CD8-positive, alpha-beta memory T cell (primary cell): ENCODE measurements at regions not wholly inside any gene's neighbourhood (a gene's known extent, or its start where the extent isn't known, plus 50 kb on each side); places are given as distances from the start of the nearest gene placed in this dataset.
A peak's percentile ranks its signal among the peaks of the same experiment; 100 is the strongest.

Experiments
- CTCF ChIA-PET: fragments of 350-600 bp; sonication (Branson Sonifier 250); formaldehyde crosslinking; loops from one replicate; lab custom pipeline; 2021; ENCODE audit warnings: antibody characterized with exemption; lab: Charles Lee
- POLR2A ChIA-PET: fragments of 350-600 bp; sonication (Branson Sonifier 250); formaldehyde crosslinking; loops from one replicate; lab custom pipeline; 2021; ENCODE audit warnings: antibody characterized with exemption; lab: Charles Lee
- DNase-seq, 5 donors: peaks; one replicate each; pipeline versions ENCODE4 v3.0.0 to v3.0.0-alpha.2; 2020 to 2022; ENCODE audit warnings: mixed read lengths in 1 of 5
- H3K27ac ChIP-seq: one replicate; pipeline ENCODE4 v1.7.0; 2013; ENCODE audit warnings: low read depth, mild to moderate bottlenecking, low read length, moderate library complexity
- H3K27me3 ChIP-seq: 2 replicates; pipeline ENCODE4 v1.7.0; 2013; ENCODE audit warnings: low read length, mild to moderate bottlenecking; ENCODE audit not compliant: insufficient read depth, poor library complexity, severe bottlenecking
- H3K36me3 ChIP-seq: 2 replicates; pipeline ENCODE4 v1.7.0; 2013; ENCODE audit warnings: mild to moderate bottlenecking, low read length, moderate library complexity; ENCODE audit not compliant: insufficient read depth
- H3K4me1 ChIP-seq: 2 replicates; pipeline ENCODE4 v1.7.0; 2013; ENCODE audit warnings: mild to moderate bottlenecking, low read length, moderate library complexity; ENCODE audit not compliant: insufficient read depth
- H3K4me3 ChIP-seq: 2 replicates; pipeline ENCODE4 v1.7.0; 2013; ENCODE audit warnings: mild to moderate bottlenecking, low read length
- H3K9me3 ChIP-seq: 2 replicates; pipeline ENCODE4 v1.7.0; 2013; ENCODE audit warnings: mild to moderate bottlenecking, low read length
- H3K27ac Mint-ChIP-seq, 8 donors: one replicate each; pipeline ENCODE4 v1.8.0; 2020 to 2021; ENCODE audit warnings: mixed read lengths in 8 of 8, mild to moderate bottlenecking in 6 of 8, inconsistent platforms in 3 of 8, moderate library complexity in 3 of 8
- H3K27me3 Mint-ChIP-seq, 2 donors: one replicate each; pipeline ENCODE4 v1.8.0; 2020 to 2021; ENCODE audit warnings: mixed read lengths in 2 of 2, mild to moderate bottlenecking in 1 of 2, moderate library complexity in 1 of 2
- H3K36me3 Mint-ChIP-seq, 3 donors: one replicate each; pipeline ENCODE4 v1.8.0; 2020 to 2021; ENCODE audit warnings: mixed read lengths in 3 of 3, inconsistent platforms in 1 of 3, mild to moderate bottlenecking in 1 of 3
- H3K4me1 Mint-ChIP-seq, 3 donors: one replicate each; pipeline ENCODE4 v1.8.0; 2020 to 2021; ENCODE audit warnings: mixed read lengths in 3 of 3, inconsistent platforms in 1 of 3, mild to moderate bottlenecking in 1 of 3
- H3K4me3 Mint-ChIP-seq, 7 donors: one replicate each; pipeline ENCODE4 v1.8.0; 2020 to 2021; ENCODE audit warnings: mixed read lengths in 7 of 7, mild to moderate bottlenecking in 6 of 7, moderate library complexity in 4 of 7, inconsistent platforms in 2 of 7
- H3K9me3 Mint-ChIP-seq, 5 donors: one replicate each; pipeline ENCODE4 v1.8.0; 2020 to 2022; ENCODE audit warnings: mixed read lengths in 5 of 5, mild to moderate bottlenecking in 3 of 5, moderate library complexity in 2 of 5, inconsistent platforms in 1 of 5

- DNase-seq: no peak
- no peaks in the 10 kb centered on the region for H3K27me3 Mint-ChIP-seq
- CTCF ChIA-PET: no interaction called here
- Histone ChIP-seq H3K4me1 (no peaks in the 10 kb centered on the region), H3K9me3 (no peaks in the 10 kb centered on the region), H3K36me3 (no peaks in the 10 kb centered on the region), H3K4me3 (no peak overlapping the region), H3K27me3 (no peaks in the 10 kb centered on the region), H3K27ac (no peak overlapping the region)
- no peaks in the 10 kb centered on the region for H3K4me1 Mint-ChIP-seq
- no peak overlapping the region for H3K27ac Mint-ChIP-seq
- no peaks in the 10 kb centered on the region for H3K36me3 Mint-ChIP-seq
- H3K9me3 Mint-ChIP-seq: peaks cover 2 to 27% (median 4%) of the 10 kb centered on the region in 5 donors
- H3K4me3 Mint-ChIP-seq: no peak overlapping the region
- POLR2A ChIA-PET: no interaction called here
These were observed 660.4 kb upstream of the SLC35B3 start for GRCh38 chr6:9095729-9096128.

- no peak for DNase-seq
- Mint-ChIP-seq H3K27ac (no peak overlapping the region), H3K4me1 (no peaks in the 10 kb centered on the region), H3K4me3 (no peak overlapping the region), H3K27me3 (no peaks in the 10 kb centered on the region), H3K9me3 (peaks cover 2 to 23% (median 4%) of the 10 kb centered on the region in 5 donors), H3K36me3 (no peaks in the 10 kb centered on the region)
- Histone ChIP-seq H3K36me3 (no peaks in the 10 kb centered on the region), H3K4me3 (no peak overlapping the region), H3K4me1 (no peaks in the 10 kb centered on the region), H3K27me3 (no peaks in the 10 kb centered on the region), H3K9me3 (no peaks in the 10 kb centered on the region), H3K27ac (no peak overlapping the region)
- ChIA-PET CTCF (no interaction called here), POLR2A (no interaction called here)
These were observed 659.8 kb upstream of the SLC35B3 start for GRCh38 chr6:9095137-9095536.

- no peak overlapping the region for H3K27ac ChIP-seq
- no peak overlapping the region for H3K27ac Mint-ChIP-seq
- H3K36me3 ChIP-seq: no peaks in the 10 kb centered on the region
- no peaks in the 10 kb centered on the region for H3K27me3 ChIP-seq
- no peaks in the 10 kb centered on the region for H3K4me1 Mint-ChIP-seq
- H3K9me3 Mint-ChIP-seq: peaks cover 0 to 20% (median 5%) of the 10 kb centered on the region in 5 donors
- H3K4me3 ChIP-seq: no peak overlapping the region
- H3K9me3 ChIP-seq: no peaks in the 10 kb centered on the region
- H3K36me3 Mint-ChIP-seq: no peaks in the 10 kb centered on the region
- H3K4me3 Mint-ChIP-seq: no peak overlapping the region
- no peaks in the 10 kb centered on the region for H3K27me3 Mint-ChIP-seq
- DNase-seq: no peak
- POLR2A ChIA-PET: no interaction called here
- H3K4me1 ChIP-seq: no peaks in the 10 kb centered on the region
- CTCF ChIA-PET: no interaction called here
These were observed 654.4 kb upstream of the SLC35B3 start for GRCh38 chr6:9089724-9090123.

GRCh38 chr6:9087470-9087869 is 652.1 kb upstream of the SLC35B3 start:
- Histone ChIP-seq H3K36me3 (no peaks in the 10 kb centered on the region), H3K27me3 (no peaks in the 10 kb centered on the region), H3K9me3 (no peaks in the 10 kb centered on the region), H3K4me1 (no peaks in the 10 kb centered on the region), H3K4me3 (no peak overlapping the region), H3K27ac (no peak overlapping the region)
- no peak overlapping the region for H3K27ac Mint-ChIP-seq
- H3K4me3 Mint-ChIP-seq: no peak overlapping the region
- no peaks in the 10 kb centered on the region for H3K27me3 Mint-ChIP-seq
- ChIA-PET CTCF (no interaction called here), POLR2A (no interaction called here)
- no peaks in the 10 kb centered on the region for H3K4me1 Mint-ChIP-seq
- peaks cover 0 to 19% (median 2%) of the 10 kb centered on the region in 5 donors for H3K9me3 Mint-ChIP-seq
- no peak for DNase-seq
- no peaks in the 10 kb centered on the region for H3K36me3 Mint-ChIP-seq

- H3K27me3 Mint-ChIP-seq: no peaks in the 10 kb centered on the region
- H3K27me3 ChIP-seq: no peaks in the 10 kb centered on the region
- no peak overlapping the region for H3K27ac Mint-ChIP-seq
- no peak for DNase-seq
- no peak overlapping the region for H3K27ac ChIP-seq
- no peaks in the 10 kb centered on the region for H3K9me3 ChIP-seq
- H3K4me3 ChIP-seq: no peak overlapping the region
- no peaks in the 10 kb centered on the region for H3K36me3 Mint-ChIP-seq
- H3K4me1 Mint-ChIP-seq: no peaks in the 10 kb centered on the region
- ChIA-PET CTCF (interaction anchor here (1.0 kb wide), 1 partner anchor 18 kb away, joined by 3 read pairs; no protein-coding TSS in a partner anchor), POLR2A (no interaction called here)
- H3K36me3 ChIP-seq: no peaks in the 10 kb centered on the region
- H3K4me1 ChIP-seq: no peaks in the 10 kb centered on the region
- H3K4me3 Mint-ChIP-seq: no peak overlapping the region
- peaks cover 0 to 20% (median 2%) of the 10 kb centered on the region in 5 donors for H3K9me3 Mint-ChIP-seq
These were observed 651.0 kb upstream of the SLC35B3 start for GRCh38 chr6:9086331-9086730.

GRCh38 chr6:9085709-9086070 is 650.3 kb upstream of the SLC35B3 start:
- Mint-ChIP-seq H3K4me1 (no peaks in the 10 kb centered on the region), H3K9me3 (peaks cover 0 to 20% (median 2%) of the 10 kb centered on the region in 5 donors), H3K36me3 (no peaks in the 10 kb centered on the region), H3K27me3 (no peaks in the 10 kb centered on the region), H3K4me3 (no peak overlapping the region), H3K27ac (no peak overlapping the region)
- Histone ChIP-seq H3K27me3 (no peaks in the 10 kb centered on the region), H3K4me3 (no peak overlapping the region), H3K9me3 (no peaks in the 10 kb centered on the region), H3K4me1 (no peaks in the 10 kb centered on the region), H3K36me3 (no peaks in the 10 kb centered on the region), H3K27ac (no peak overlapping the region)
- ChIA-PET POLR2A (no interaction called here), CTCF (interaction anchor here (1.0 kb wide), 1 partner anchor 19 kb away, joined by 3 read pairs; no protein-coding TSS in a partner anchor)
- DNase-seq: no peak

GRCh38 chr6:9085054-9085708 is 649.8 kb upstream of the SLC35B3 start:
- no peak overlapping the region for H3K4me3 ChIP-seq
- DNase-seq: peak in 1 of 5 donors; percentile 16
- Mint-ChIP-seq H3K27me3 (no peaks in the 10 kb centered on the region), H3K27ac (peak overlapping the region in 1 of 8 donors; percentile 88), H3K4me3 (no peak overlapping the region), H3K36me3 (no peaks in the 10 kb centered on the region), H3K9me3 (peaks cover 0 to 20% (median 2%) of the 10 kb centered on the region in 5 donors), H3K4me1 (no peaks in the 10 kb centered on the region)
- ChIA-PET CTCF (interaction anchor here (1.0 kb wide), 1 partner anchor 19 kb away, joined by 3 read pairs; no protein-coding TSS in a partner anchor), POLR2A (no interaction called here)
- H3K27me3 ChIP-seq: no peaks in the 10 kb centered on the region
- H3K4me1 ChIP-seq: no peaks in the 10 kb centered on the region
- H3K9me3 ChIP-seq: no peaks in the 10 kb centered on the region
- H3K27ac ChIP-seq: no peak overlapping the region
- H3K36me3 ChIP-seq: no peaks in the 10 kb centered on the region

GRCh38 chr6:9083108-9083507 is 647.8 kb upstream of the SLC35B3 start:
- Histone ChIP-seq H3K27ac (no peak overlapping the region), H3K4me3 (no peak overlapping the region), H3K4me1 (no peaks in the 10 kb centered on the region), H3K27me3 (no peaks in the 10 kb centered on the region), H3K36me3 (no peaks in the 10 kb centered on the region), H3K9me3 (no peaks in the 10 kb centered on the region)
- no peak overlapping the region for H3K27ac Mint-ChIP-seq
- peaks cover 2 to 20% (median 4%) of the 10 kb centered on the region in 5 donors for H3K9me3 Mint-ChIP-seq
- H3K27me3 Mint-ChIP-seq: no peaks in the 10 kb centered on the region
- CTCF ChIA-PET: no interaction called here
- POLR2A ChIA-PET: no interaction called here
- no peak overlapping the region for H3K4me3 Mint-ChIP-seq
- H3K4me1 Mint-ChIP-seq: no peaks in the 10 kb centered on the region
- H3K36me3 Mint-ChIP-seq: no peaks in the 10 kb centered on the region
- DNase-seq: no peak
